Brain microvascular endothelial cell (primary cell): ENCODE measurements at regions not wholly inside any gene's neighbourhood (a gene's known extent, or its start where the extent isn't known, plus 50 kb on each side); places are given as distances from the start of the nearest gene placed in this dataset.

Experiments used
- DNase-seq: peaks from one replicate; pipeline ENCODE4 v3.0.0-alpha.2; 2020
- H3K27ac ChIP-seq: fragments of 250-450 bp; sonication (Bioruptor Pico); 2 replicates; pipeline ENCODE4 v1.5.1; 2020; ENCODE audit warnings: mild to moderate bottlenecking, moderate library complexity
- H3K27me3 ChIP-seq: fragments of 250-450 bp; sonication (Bioruptor Pico); replicated peaks from 2 replicates; pipeline ENCODE4 v1.5.1; 2020; ENCODE audit warnings: mild to moderate bottlenecking
- H3K36me3 ChIP-seq: fragments of 250-450 bp; sonication (Bioruptor Pico); replicated peaks from 2 replicates; pipeline ENCODE4 v1.5.1; 2020; ENCODE audit warnings: mild to moderate bottlenecking
- H3K4me3 ChIP-seq: 2 replicates; pipeline ENCODE4 v1.5.1; 2011; ENCODE audit warnings: low read depth, mild to moderate bottlenecking, control low read depth, low read length, moderate library complexity
- in situ Hi-C: cut with HindIII; loops from 2 replicates; pipeline ENCODE4 v1.10.0; 2017; ENCODE audit warnings: low sequenced_read_pairs, low pct_ligation_motif_present
- TF ChIP-seq, protein P1 (sequence below): IDR thresholded peaks from 2 replicates; pipeline ENCODE4 v1.5.1; 2011; ENCODE audit warnings: low read depth, mild to moderate bottlenecking, moderate library complexity, low read length, control low read depth, inconsistent platforms; ENCODE audit errors: missing control alignments

GRCh38 chr6:137653706-137654059 is 159.5 kb upstream of the OLIG3 start:
- Histone ChIP-seq H3K27me3 (no peaks in the 10 kb centered on the region), H3K36me3 (no peaks in the 10 kb centered on the region), H3K4me3 (no peak overlapping the region), H3K27ac (no peak overlapping the region)
- TF ChIP-seq, protein P1, sequence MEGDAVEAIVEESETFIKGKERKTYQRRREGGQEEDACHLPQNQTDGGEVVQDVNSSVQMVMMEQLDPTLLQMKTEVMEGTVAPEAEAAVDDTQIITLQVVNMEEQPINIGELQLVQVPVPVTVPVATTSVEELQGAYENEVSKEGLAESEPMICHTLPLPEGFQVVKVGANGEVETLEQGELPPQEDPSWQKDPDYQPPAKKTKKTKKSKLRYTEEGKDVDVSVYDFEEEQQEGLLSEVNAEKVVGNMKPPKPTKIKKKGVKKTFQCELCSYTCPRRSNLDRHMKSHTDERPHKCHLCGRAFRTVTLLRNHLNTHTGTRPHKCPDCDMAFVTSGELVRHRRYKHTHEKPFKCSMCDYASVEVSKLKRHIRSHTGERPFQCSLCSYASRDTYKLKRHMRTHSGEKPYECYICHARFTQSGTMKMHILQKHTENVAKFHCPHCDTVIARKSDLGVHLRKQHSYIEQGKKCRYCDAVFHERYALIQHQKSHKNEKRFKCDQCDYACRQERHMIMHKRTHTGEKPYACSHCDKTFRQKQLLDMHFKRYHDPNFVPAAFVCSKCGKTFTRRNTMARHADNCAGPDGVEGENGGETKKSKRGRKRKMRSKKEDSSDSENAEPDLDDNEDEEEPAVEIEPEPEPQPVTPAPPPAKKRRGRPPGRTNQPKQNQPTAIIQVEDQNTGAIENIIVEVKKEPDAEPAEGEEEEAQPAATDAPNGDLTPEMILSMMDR: no peak
- in situ Hi-C loops: no loop called here
- no peak for DNase-seq

DNA sequence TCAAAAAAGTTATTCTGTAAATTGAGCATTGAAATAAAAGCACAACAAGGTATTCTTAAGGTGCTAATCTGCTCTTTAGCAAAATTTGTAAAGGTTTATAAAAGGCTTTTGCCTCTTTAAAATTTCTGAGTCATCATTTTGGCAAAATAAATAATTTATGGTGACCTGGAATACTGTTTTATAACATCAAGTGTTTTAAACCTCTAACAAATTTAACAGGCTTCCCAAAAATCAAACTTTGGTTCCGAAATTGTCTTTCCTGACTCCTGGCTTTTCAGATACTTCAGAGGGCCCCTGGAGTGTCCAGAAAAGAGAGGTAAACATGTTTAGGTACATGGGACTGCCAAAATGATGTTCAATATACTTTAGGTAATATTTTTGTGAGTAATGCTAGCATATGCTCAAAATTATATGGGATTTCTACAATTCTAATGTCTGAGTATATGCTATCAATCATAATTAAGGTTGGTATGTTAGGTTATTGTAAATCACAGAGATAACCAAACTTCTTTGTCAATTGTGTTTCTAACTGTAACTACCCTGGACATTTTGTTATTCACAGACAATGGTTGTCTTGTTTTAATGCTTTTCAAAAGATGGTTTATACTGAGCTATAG is 160.3 kb upstream of the OLIG3 start:
- H3K27me3 ChIP-seq: no peaks in the 10 kb centered on the region
- DNase-seq: no peak
- no peak overlapping the region for H3K4me3 ChIP-seq
- in situ Hi-C loops: no loop called here
- TF ChIP-seq, protein P1: no peak
- H3K36me3 ChIP-seq: no peaks in the 10 kb centered on the region
- no peak overlapping the region for H3K27ac ChIP-seq

DNA sequence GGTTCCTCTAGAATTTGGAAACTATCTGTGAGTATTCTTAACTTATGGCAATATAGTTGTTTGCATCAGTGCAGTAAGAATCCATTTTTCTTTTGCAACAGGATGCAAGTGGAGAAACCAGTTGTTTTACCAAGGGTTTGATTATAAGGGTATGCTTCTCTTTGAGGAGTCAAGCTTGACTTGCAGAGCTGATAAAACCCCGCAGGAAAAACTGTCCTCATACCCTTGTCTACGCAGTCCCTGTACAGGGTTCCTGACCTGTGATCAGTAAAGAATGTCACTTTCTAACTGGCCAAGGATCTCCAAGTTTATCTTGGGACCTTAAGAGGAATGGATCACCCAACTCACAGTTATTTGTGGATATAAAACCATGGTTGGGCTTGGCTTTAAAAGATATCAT is 161.1 kb upstream of the OLIG3 start:
- H3K27me3 ChIP-seq: no peaks in the 10 kb centered on the region
- H3K27ac ChIP-seq: no peak overlapping the region
- DNase-seq: no peak
- in situ Hi-C loops: no loop called here
- no peaks in the 10 kb centered on the region for H3K36me3 ChIP-seq
- H3K4me3 ChIP-seq: no peak overlapping the region
- TF ChIP-seq, protein P1: no peak

DNA sequence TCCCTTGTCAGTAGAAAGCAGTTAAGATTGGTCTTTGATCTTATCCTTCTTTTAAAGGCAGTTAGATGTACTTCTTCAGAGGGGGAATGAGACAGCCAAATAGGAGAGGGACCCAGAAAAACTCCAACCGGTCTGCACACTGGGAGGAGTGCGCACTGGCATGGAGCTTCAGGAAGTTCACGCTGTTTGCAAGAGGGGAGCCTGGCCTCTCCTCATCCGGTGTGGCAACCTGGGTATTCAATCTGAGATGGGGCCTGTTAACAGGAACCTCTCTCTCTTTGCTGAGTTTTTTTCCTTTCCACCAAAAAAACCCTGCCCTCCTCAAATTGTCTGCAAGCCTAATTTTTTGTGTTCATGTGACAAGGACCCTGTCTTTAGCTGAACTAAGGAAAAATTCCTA is 162.5 kb upstream of the OLIG3 start:
- Histone ChIP-seq H3K27ac (no peak overlapping the region), H3K4me3 (no peak overlapping the region), H3K36me3 (no peaks in the 10 kb centered on the region), H3K27me3 (no peaks in the 10 kb centered on the region)
- TF ChIP-seq, protein P1: no peak
- in situ Hi-C loops: no loop called here
- no peak for DNase-seq

GRCh38 chr6:137657351-137657911 is 163.2 kb upstream of the OLIG3 start:
- TF ChIP-seq, protein P1: no peak
- H3K27ac ChIP-seq: no peak overlapping the region
- H3K36me3 ChIP-seq: no peaks in the 10 kb centered on the region
- H3K4me3 ChIP-seq: no peak overlapping the region
- H3K27me3 ChIP-seq: no peaks in the 10 kb centered on the region
- in situ Hi-C loops: no loop called here
- DNase-seq: no peak

DNA sequence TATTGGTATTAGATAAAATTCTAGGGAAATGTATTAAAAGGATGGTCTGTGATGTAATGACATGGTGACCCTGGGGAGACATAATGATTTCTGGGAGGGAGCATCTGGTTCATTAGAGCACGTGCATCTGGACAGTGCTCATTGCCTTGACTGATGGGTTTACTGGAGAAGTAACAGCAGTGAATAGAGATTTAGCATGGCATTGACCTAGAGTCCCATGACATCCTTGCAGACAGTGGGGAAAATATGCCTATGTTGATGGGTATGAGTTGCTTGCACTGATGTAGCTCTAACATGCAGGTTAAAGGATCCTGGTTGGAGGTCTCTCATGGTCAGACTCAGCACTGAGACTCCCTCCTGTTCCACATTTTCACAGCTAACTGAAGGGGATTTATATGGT is 164.1 kb upstream of the OLIG3 start:
- Histone ChIP-seq H3K27me3 (no peaks in the 10 kb centered on the region), H3K27ac (no peak overlapping the region), H3K4me3 (no peak overlapping the region), H3K36me3 (no peaks in the 10 kb centered on the region)
- DNase-seq: no peak
- in situ Hi-C loops: no loop called here
- TF ChIP-seq, protein P1: no peak
